Suprapubic skin (tissue), 4 donors: ENCODE measurements at regions not wholly inside any gene's neighbourhood (a gene's known extent, or its start where the extent isn't known, plus 50 kb on each side); places are given as distances from the start of the nearest gene placed in this dataset.

Source experiments
- DNase-seq, 2 donors: peaks; one replicate each; pipeline ENCODE4 v3.0.0-alpha.2; 2019; ENCODE audit warnings: low spot score in 2 of 2
- H3K27ac ChIP-seq: fragments of 200-600 bp; sonication (generic); one replicate; pipeline ENCODE4 v1.5.1; 2019
- H3K27me3 ChIP-seq: fragments of 200-600 bp; sonication (generic); one replicate; pipeline ENCODE4 v1.5.1; 2019
- H3K36me3 ChIP-seq: fragments of 200-600 bp; sonication (generic); one replicate; pipeline ENCODE4 v1.5.1; 2019
- H3K4me1 ChIP-seq: fragments of 200-600 bp; sonication (generic); one replicate; pipeline ENCODE4 v1.5.1; 2019
- H3K4me3 ChIP-seq: fragments of 200-600 bp; sonication (generic); one replicate; pipeline ENCODE4 v1.5.1; 2019; ENCODE audit warnings: mild to moderate bottlenecking
- H3K9me3 ChIP-seq: fragments of 200-600 bp; sonication (generic); one replicate; pipeline ENCODE4 v1.5.1; 2019
- CTCF ChIP-seq, 2 donors: fragments of 200-600 bp in 1 of 2; fragments of 450-650 bp in 1 of 2; sonication (generic) in 1 of 2; IDR thresholded peaks; one replicate each; pipeline ENCODE4 v1.5.1; 2016 to 2019; ENCODE audit warnings: antibody characterized with exemption in 2 of 2, mild to moderate bottlenecking in 1 of 2, moderate library complexity in 1 of 2
- EP300 ChIP-seq: sonication (generic); formaldehyde crosslinking; IDR thresholded peaks from one replicate; pipeline ENCODE4 v1.6.1; 2017; ENCODE audit warnings: antibody characterized with exemption
- POLR2A ChIP-seq, 2 donors: fragments of 450-650 bp; IDR thresholded peaks; one replicate each; pipeline ENCODE4 v1.6.1; 2017; ENCODE audit warnings: antibody characterized with exemption in 2 of 2, mild to moderate bottlenecking in 2 of 2, moderate library complexity in 2 of 2
- POLR2AphosphoS5 ChIP-seq, 3 donors: sonication (generic); formaldehyde crosslinking; IDR thresholded peaks; one replicate each; pipeline ENCODE4 v1.6.1; 2017; ENCODE audit warnings: antibody characterized with exemption in 3 of 3
- WGBS: methylation state at CpG from one replicate; pipeline ENCODE4 v1.1.5; 2018; 5-methylcytosine and 5-hydroxymethylcytosine counted together

- Histone ChIP-seq H3K9me3 (peaks cover 5% of the 10 kb centered on the region), H3K36me3 (no peaks in the 10 kb centered on the region), H3K27me3 (no peaks in the 10 kb centered on the region), H3K4me3 (no peak overlapping the region), H3K4me1 (no peaks in the 10 kb centered on the region), H3K27ac (no peak overlapping the region)
- DNase-seq = no peak
- TF ChIP-seq POLR2AphosphoS5 (IDR thresholded peaks at IDR 0.05) (no peak), POLR2A (IDR thresholded peaks at IDR 0.05) (no peak), CTCF (IDR thresholded peaks at IDR 0.05) (no peak), EP300 (no peak)
- 93% methylated on average over 3 of the region's 5 CpGs for WGBS
Observed at GRCh38 chr22:48228468-48228867, 1466.0 kb downstream of the TBC1D22A start.

GRCh38 chr22:48227341-48228018 lies 1465.0 kb downstream of the TBC1D22A start:
- 97% methylated on average over 4 of the region's 4 CpGs for WGBS
- no peak overlapping the region for H3K27ac ChIP-seq
- DNase-seq = no peak
- H3K36me3 ChIP-seq = no peaks in the 10 kb centered on the region
- no peak overlapping the region for H3K4me3 ChIP-seq
- H3K9me3 ChIP-seq = no peaks in the 10 kb centered on the region
- TF ChIP-seq CTCF (IDR thresholded peaks at IDR 0.05) = no peak
- no peak for TF ChIP-seq EP300
- TF ChIP-seq POLR2AphosphoS5 (IDR thresholded peaks at IDR 0.05) = no peak
- TF ChIP-seq POLR2A (IDR thresholded peaks at IDR 0.05) = no peak
- no peaks in the 10 kb centered on the region for H3K27me3 ChIP-seq
- no peaks in the 10 kb centered on the region for H3K4me1 ChIP-seq

GRCh38 chr22:48226026-48227013 lies 1463.9 kb downstream of the TBC1D22A start:
- no peak for DNase-seq
- Histone ChIP-seq H3K27me3 (no peaks in the 10 kb centered on the region), H3K4me1 (no peaks in the 10 kb centered on the region), H3K4me3 (no peak overlapping the region), H3K27ac (no peak overlapping the region), H3K9me3 (no peaks in the 10 kb centered on the region), H3K36me3 (no peaks in the 10 kb centered on the region)
- WGBS = 88% methylated on average over 19 of the region's 23 CpGs
- TF ChIP-seq EP300 (no peak), POLR2AphosphoS5 (IDR thresholded peaks at IDR 0.05) (no peak), POLR2A (IDR thresholded peaks at IDR 0.05) (no peak), CTCF (IDR thresholded peaks at IDR 0.05) (no peak)

GRCh38 chr22:48224332-48224731 lies 1461.9 kb downstream of the TBC1D22A start:
- TF ChIP-seq POLR2A (IDR thresholded peaks at IDR 0.05) (no peak), POLR2AphosphoS5 (IDR thresholded peaks at IDR 0.05) (no peak), EP300 (no peak), CTCF (IDR thresholded peaks at IDR 0.05) (no peak)
- H3K27ac ChIP-seq = no peak overlapping the region
- H3K4me1 ChIP-seq = no peaks in the 10 kb centered on the region
- no peaks in the 10 kb centered on the region for H3K9me3 ChIP-seq
- no peaks in the 10 kb centered on the region for H3K36me3 ChIP-seq
- WGBS = 62% methylated on average over 5 of the region's 5 CpGs
- no peak for DNase-seq
- H3K4me3 ChIP-seq = no peak overlapping the region
- no peaks in the 10 kb centered on the region for H3K27me3 ChIP-seq
